ENCODE measurements at regions not wholly inside any gene's neighbourhood (a gene's known extent, or its start where the extent isn't known, plus 50 kb on each side); places are given as distances from the start of the nearest gene placed in this dataset.
"Not testable (repeated sequence)": the region's sequence is repeated elsewhere in the genome, so short reads cannot be mapped to it uniquely, and the experiment has no call there.

- no peak for DNase-seq (ENCODE audit: low spot score)
- Mint-ChIP-seq H3K9me3 (ENCODE audit: low read depth) (peaks cover 7% of the 10 kb centered on the region), H3K27ac (ENCODE audit: unreplicated experiment) (no peak overlapping the region), H3K4me1 (ENCODE audit: low read depth) (no peaks in the 10 kb centered on the region), H3K27me3 (ENCODE audit: low read depth) (no peaks in the 10 kb centered on the region), H3K36me3 (ENCODE audit: low read depth) (no peaks in the 10 kb centered on the region), H3K4me3 (ENCODE audit: unreplicated experiment) (no peak overlapping the region)
- no peak for TF ChIP-seq CTCF (IDR thresholded peaks at IDR 0.05)
Measured at GRCh38 chr12:112694065-112694464, 97.5 kb upstream of the RPH3A start.

GRCh38 chr12:112697441-112697840 is 94.1 kb upstream of the RPH3A start:
- H3K27me3 Mint-ChIP-seq (ENCODE audit: low read depth); H3K36me3 Mint-ChIP-seq (ENCODE audit: low read depth); DNase-seq (ENCODE audit: low spot score); H3K4me3 Mint-ChIP-seq (ENCODE audit: unreplicated experiment); H3K27ac Mint-ChIP-seq (ENCODE audit: unreplicated experiment); H3K4me1 Mint-ChIP-seq (ENCODE audit: low read depth); H3K9me3 Mint-ChIP-seq (ENCODE audit: low read depth): not testable (repeated sequence)

GRCh38 chr12:112705037-112705632 is 86.4 kb upstream of the RPH3A start:
- Mint-ChIP-seq H3K4me1 (ENCODE audit: low read depth) (no peaks in the 10 kb centered on the region), H3K36me3 (ENCODE audit: low read depth) (no peaks in the 10 kb centered on the region), H3K27ac (ENCODE audit: unreplicated experiment) (no peak overlapping the region), H3K9me3 (ENCODE audit: low read depth) (no peaks in the 10 kb centered on the region), H3K4me3 (ENCODE audit: unreplicated experiment) (no peak overlapping the region), H3K27me3 (ENCODE audit: low read depth) (peaks cover 7% of the 10 kb centered on the region)
- DNase-seq (ENCODE audit: low spot score), result no peak
- no peak for TF ChIP-seq CTCF (IDR thresholded peaks at IDR 0.05)

- no peaks in the 10 kb centered on the region for H3K9me3 Mint-ChIP-seq (ENCODE audit: low read depth)
- no peak for TF ChIP-seq CTCF (IDR thresholded peaks at IDR 0.05)
- no peak for DNase-seq (ENCODE audit: low spot score)
- peaks cover 1% of the 10 kb centered on the region for H3K27me3 Mint-ChIP-seq (ENCODE audit: low read depth)
- H3K4me3 Mint-ChIP-seq (ENCODE audit: unreplicated experiment), result no peak overlapping the region
- H3K36me3 Mint-ChIP-seq (ENCODE audit: low read depth), result no peaks in the 10 kb centered on the region
- H3K27ac Mint-ChIP-seq (ENCODE audit: unreplicated experiment), result no peak overlapping the region
- H3K4me1 Mint-ChIP-seq (ENCODE audit: low read depth), result no peaks in the 10 kb centered on the region
Measured at GRCh38 chr12:112710414-112710813, 81.1 kb upstream of the RPH3A start.

DNA sequence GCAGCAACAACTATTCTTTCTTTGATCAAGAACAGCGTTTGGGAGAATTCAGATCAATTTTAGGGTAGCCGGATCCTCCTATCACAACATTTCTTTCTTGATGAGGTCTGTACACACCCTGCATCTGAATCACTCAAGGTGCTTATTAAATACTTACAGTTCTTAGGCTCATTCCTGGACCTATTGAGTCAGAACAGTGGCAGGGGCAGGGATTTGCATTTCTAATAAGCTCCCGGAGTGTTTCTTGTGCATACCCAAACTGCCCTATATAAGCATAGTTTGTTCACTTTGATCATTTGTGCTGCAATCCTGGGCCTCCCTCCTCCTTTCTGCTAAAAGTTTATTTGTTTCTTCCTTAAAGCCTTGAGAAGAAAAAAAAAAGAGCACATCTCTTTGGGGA is 80.5 kb upstream of the RPH3A start:
- peaks cover 1% of the 10 kb centered on the region for H3K27me3 Mint-ChIP-seq (ENCODE audit: low read depth)
- no peak overlapping the region for H3K4me3 Mint-ChIP-seq (ENCODE audit: unreplicated experiment)
- H3K4me1 Mint-ChIP-seq (ENCODE audit: low read depth), result no peaks in the 10 kb centered on the region
- H3K36me3 Mint-ChIP-seq (ENCODE audit: low read depth), result no peaks in the 10 kb centered on the region
- H3K9me3 Mint-ChIP-seq (ENCODE audit: low read depth), result no peaks in the 10 kb centered on the region
- H3K27ac Mint-ChIP-seq (ENCODE audit: unreplicated experiment), result no peak overlapping the region
- no peak for TF ChIP-seq CTCF (IDR thresholded peaks at IDR 0.05)
- no peak for DNase-seq (ENCODE audit: low spot score)

- Mint-ChIP-seq H3K27me3 (ENCODE audit: low read depth) (peaks cover 1% of the 10 kb centered on the region), H3K36me3 (ENCODE audit: low read depth) (no peaks in the 10 kb centered on the region), H3K27ac (ENCODE audit: unreplicated experiment) (no peak overlapping the region), H3K4me1 (ENCODE audit: low read depth) (no peaks in the 10 kb centered on the region), H3K9me3 (ENCODE audit: low read depth) (peaks cover 2% of the 10 kb centered on the region), H3K4me3 (ENCODE audit: unreplicated experiment) (no peak overlapping the region)
- TF ChIP-seq CTCF (IDR thresholded peaks at IDR 0.05), result no peak
- no peak for DNase-seq (ENCODE audit: low spot score)
Measured at GRCh38 chr12:112711507-112711906, 80.0 kb upstream of the RPH3A start.

GRCh38 chr12:112712751-112713150 is 78.8 kb upstream of the RPH3A start:
- not testable (repeated sequence) for H3K4me1 Mint-ChIP-seq (ENCODE audit: low read depth); DNase-seq (ENCODE audit: low spot score); H3K27me3 Mint-ChIP-seq (ENCODE audit: low read depth); H3K4me3 Mint-ChIP-seq (ENCODE audit: unreplicated experiment); H3K9me3 Mint-ChIP-seq (ENCODE audit: low read depth); H3K36me3 Mint-ChIP-seq (ENCODE audit: low read depth); H3K27ac Mint-ChIP-seq (ENCODE audit: unreplicated experiment)
